ENCODE measurements at regions not wholly inside any gene's neighbourhood (a gene's known extent, or its start where the extent isn't known, plus 50 kb on each side); places are given as distances from the start of the nearest gene placed in this dataset.
"Not testable (repeated sequence)": the region's sequence is repeated elsewhere in the genome, so short reads cannot be mapped to it uniquely, and the experiment has no call there.

- DNase-seq (ENCODE audit: low read depth in 4 of 4, low spot score in 3 of 4): no peak
These were observed 408.1 kb upstream of the RUNX1 start for GRCh38 chr21:35457097-35457804.

- no peak for DNase-seq (ENCODE audit: low read depth in 4 of 4, low spot score in 3 of 4)
These were observed 402.2 kb upstream of the RUNX1 start for GRCh38 chr21:35451276-35451675.

GRCh38 chr21:35450830-35451229, 401.7 kb upstream of the RUNX1 start:
- DNase-seq (ENCODE audit: low read depth in 4 of 4, low spot score in 3 of 4): no peak

GRCh38 chr21:35449846-35450245, 400.7 kb upstream of the RUNX1 start:
- no peak for DNase-seq (ENCODE audit: low read depth in 4 of 4, low spot score in 3 of 4)

GRCh38 chr21:35448876-35449599, 399.9 kb upstream of the RUNX1 start:
- no peak for DNase-seq (ENCODE audit: low read depth in 4 of 4, low spot score in 3 of 4)

GRCh38 chr21:35444391-35444790, 395.3 kb upstream of the RUNX1 start:
- DNase-seq (ENCODE audit: low read depth in 4 of 4, low spot score in 3 of 4): no peak

GRCh38 chr21:35441868-35442582, 392.9 kb upstream of the RUNX1 start:
- no peak for DNase-seq (ENCODE audit: low read depth in 4 of 4, low spot score in 3 of 4)

- DNase-seq (ENCODE audit: low read depth in 4 of 4, low spot score in 3 of 4): no peak
These were observed 389.7 kb upstream of the RUNX1 start for GRCh38 chr21:35438643-35439404.

GRCh38 chr21:35437941-35438340, 388.8 kb upstream of the RUNX1 start:
- DNase-seq (ENCODE audit: low read depth in 4 of 4, low spot score in 3 of 4): no peak

- no peak for DNase-seq (ENCODE audit: low read depth in 4 of 4, low spot score in 3 of 4)
These were observed 387.8 kb upstream of the RUNX1 start for GRCh38 chr21:35436899-35437298.

GRCh38 chr21:35432601-35433000, 383.5 kb upstream of the RUNX1 start:
- DNase-seq (ENCODE audit: low read depth in 4 of 4, low spot score in 3 of 4): not testable (repeated sequence)

GRCh38 chr21:35430260-35430659, 381.2 kb upstream of the RUNX1 start:
- DNase-seq (ENCODE audit: low read depth in 4 of 4, low spot score in 3 of 4): no peak

GRCh38 chr21:35428937-35429336, 379.8 kb upstream of the RUNX1 start:
- no peak for DNase-seq (ENCODE audit: low read depth in 4 of 4, low spot score in 3 of 4)

- no peak for DNase-seq (ENCODE audit: low read depth in 4 of 4, low spot score in 3 of 4)
These were observed 379.4 kb upstream of the RUNX1 start for GRCh38 chr21:35428489-35428888.

- no peak for DNase-seq (ENCODE audit: low read depth in 4 of 4, low spot score in 3 of 4)
These were observed 378.9 kb upstream of the RUNX1 start for GRCh38 chr21:35428001-35428320.

- DNase-seq (ENCODE audit: low read depth in 4 of 4, low spot score in 3 of 4): no peak
These were observed 378.4 kb upstream of the RUNX1 start for GRCh38 chr21:35427320-35428000.

- DNase-seq (ENCODE audit: low read depth in 4 of 4, low spot score in 3 of 4): no peak
These were observed 377.8 kb upstream of the RUNX1 start for GRCh38 chr21:35426897-35427296.

- DNase-seq (ENCODE audit: low read depth in 4 of 4, low spot score in 3 of 4): no peak
These were observed 377.4 kb upstream of the RUNX1 start for GRCh38 chr21:35426469-35426868.

GRCh38 chr21:35424122-35424521, 375.0 kb upstream of the RUNX1 start:
- DNase-seq (ENCODE audit: low read depth in 4 of 4, low spot score in 3 of 4): no peak

GRCh38 chr21:35423709-35424108, 374.6 kb upstream of the RUNX1 start:
- DNase-seq (ENCODE audit: low read depth in 4 of 4, low spot score in 3 of 4): no peak

- DNase-seq (ENCODE audit: low read depth in 4 of 4, low spot score in 3 of 4): no peak
These were observed 372.9 kb upstream of the RUNX1 start for GRCh38 chr21:35422011-35422410.

All from right renal pelvis (tissue), 4 donors.